Bronchial epithelial cell (primary cell): ENCODE measurements at regions not wholly inside any gene's neighbourhood (a gene's known extent, or its start where the extent isn't known, plus 50 kb on each side); places are given as distances from the start of the nearest gene placed in this dataset.

Source experiments
- DNase-seq: peaks from one replicate; pipeline ENCODE4 v3.0.0-alpha.2; 2010; ENCODE audit warnings: low read depth
- FAIRE-seq: peaks from 2 replicates; lab custom pipeline; 2011; peaks lifted over from hg19 to GRCh38; lab: Jason Lieb, UNC
- H3K27me3 ChIP-seq: 2 replicates; pipeline ENCODE4 v1.5.1; 2011; ENCODE audit warnings: low read length; ENCODE audit not compliant: control insufficient read depth, insufficient read depth
- H3K36me3 ChIP-seq: 2 replicates; pipeline ENCODE4 v1.5.1; 2011; ENCODE audit warnings: low read length; ENCODE audit not compliant: control insufficient read depth, insufficient read depth
- H3K4me3 ChIP-seq: 2 replicates; pipeline ENCODE4 v1.5.1; 2011; ENCODE audit warnings: mild to moderate bottlenecking, low read depth, low read length, control low read depth
- CTCF ChIP-seq: IDR thresholded peaks from 2 replicates; pipeline ENCODE4 v1.5.1; 2011; ENCODE audit warnings: mild to moderate bottlenecking, moderate library complexity, low read length, control low read depth, inconsistent platforms; ENCODE audit not compliant: insufficient read depth, severe bottlenecking

GRCh38 chr4:180292339-180292738 is 1950.9 kb upstream of the TENM3 start:
- no peak for FAIRE-seq
- no peak for TF ChIP-seq CTCF
- Histone ChIP-seq H3K4me3 (no peak overlapping the region), H3K27me3 (no peaks in the 10 kb centered on the region), H3K36me3 (no peaks in the 10 kb centered on the region)
- no peak for DNase-seq

GRCh38 chr4:180296036-180296599 is 1947.1 kb upstream of the TENM3 start:
- Histone ChIP-seq H3K36me3 (no peaks in the 10 kb centered on the region), H3K27me3 (no peaks in the 10 kb centered on the region), H3K4me3 (no peak overlapping the region)
- FAIRE-seq (no peak), DNase-seq (peak; percentile 1)
- TF ChIP-seq CTCF = no peak

GRCh38 chr4:180304321-180304720 is 1938.9 kb upstream of the TENM3 start:
- DNase-seq (no peak), FAIRE-seq (no peak)
- Histone ChIP-seq H3K36me3 (no peaks in the 10 kb centered on the region), H3K27me3 (no peaks in the 10 kb centered on the region), H3K4me3 (no peak overlapping the region)
- TF ChIP-seq CTCF = no peak

GRCh38 chr4:180310616-180311015 is 1932.6 kb upstream of the TENM3 start:
- no peaks in the 10 kb centered on the region for H3K27me3 ChIP-seq
- H3K36me3 ChIP-seq = no peaks in the 10 kb centered on the region
- DNase-seq = no peak
- TF ChIP-seq CTCF = no peak
- no peak overlapping the region for H3K4me3 ChIP-seq
- no peak for FAIRE-seq

- no peak overlapping the region for H3K4me3 ChIP-seq
- H3K36me3 ChIP-seq = no peaks in the 10 kb centered on the region
- DNase-seq = no peak
- FAIRE-seq = no peak
- no peaks in the 10 kb centered on the region for H3K27me3 ChIP-seq
- TF ChIP-seq CTCF = no peak
These were observed 1928.2 kb upstream of the TENM3 start for GRCh38 chr4:180314972-180315371.

- peak; percentile 63 for DNase-seq
- TF ChIP-seq CTCF = no peak
- H3K36me3 ChIP-seq = no peaks in the 10 kb centered on the region
- no peak for FAIRE-seq
- H3K27me3 ChIP-seq = no peaks in the 10 kb centered on the region
- no peak overlapping the region for H3K4me3 ChIP-seq
These were observed 1912.7 kb upstream of the TENM3 start for GRCh38 chr4:180330521-180330920.
